GM12878 (cell line): ENCODE measurements at regions not wholly inside any gene's neighbourhood (a gene's known extent, or its start where the extent isn't known, plus 50 kb on each side); places are given as distances from the start of the nearest gene placed in this dataset.

ENCODE experiments used
- ATAC-seq: fragments of 200-7000 bp; cut with Tn5 transposase; 3 replicates; pipeline ENCODE4 v1.9.1; 2020; ENCODE audit warnings: mild to moderate bottlenecking, moderate library complexity
- BruUV-seq: library from RNA; stranded (reverse); fragments of 400-500 nt; replicated peaks from 2 replicates; lab custom pipeline; 2021; lab: Mats Ljungman, UMichigan
- CTCF ChIA-PET: fragments of 300-600 bp; sonication (Branson Sonifier 250); formaldehyde crosslinking; extraction: SDS; loops from one replicate; lab custom pipeline; 2021; ENCODE audit warnings: inconsistent platforms; lab: Yijun Ruan, JAX
- POLR2A ChIA-PET: fragments of 350-600 bp; formaldehyde crosslinking; extraction: SDS; loops from one replicate; lab custom pipeline; 2021; ENCODE audit warnings: inconsistent platforms; lab: Charles Lee
- RAD21 ChIA-PET: fragments of 300-600 bp; sonication (Branson Sonifier 250); formaldehyde crosslinking; loops from one replicate; lab custom pipeline; 2023; ENCODE audit warnings: antibody characterized with exemption; ENCODE audit not compliant: unreplicated experiment; lab: Charles Lee
- SMC1A ChIA-PET: fragments of 300-600 bp; sonication (Branson Sonifier 250); formaldehyde crosslinking; loops from one replicate; lab custom pipeline; 2023; ENCODE audit not compliant: unreplicated experiment, uncharacterized antibody; lab: Charles Lee
- DNase-seq: peaks from one replicate; pipeline ENCODE4 v3.0.0-alpha.2; 2011; ENCODE audit warnings: low read depth, low spot score
- FAIRE-seq: peaks from 3 replicates; lab custom pipeline; 2011; peaks lifted over from hg19 to GRCh38; lab: Jason Lieb, UNC
- H2AFZ ChIP-seq: 2 replicates; pipeline ENCODE4 v1.6.0; 2011; ENCODE audit warnings: low read depth, low read length, control low read depth; ENCODE audit not compliant: control insufficient read depth
- H3K27ac ChIP-seq: 2 replicates; pipeline ENCODE4 v1.5.1; 2011; ENCODE audit warnings: control low read depth; ENCODE audit not compliant: control insufficient read depth, insufficient read depth
- H3K27me3 ChIP-seq, 2 experiments: replicated peaks in 1 of 2; 2 replicates each; pipeline versions ENCODE4 v1.6.0 to v1.6.1; 2011; ENCODE audit warnings: low read length in 1 of 2; ENCODE audit not compliant: control insufficient read depth in 2 of 2, insufficient read depth in 2 of 2
- H3K36me3 ChIP-seq, 2 experiments: 2 replicates each; pipeline ENCODE4 v1.5.1; 2011; ENCODE audit warnings: low read length in 1 of 2; ENCODE audit not compliant: control insufficient read depth in 2 of 2, insufficient read depth in 2 of 2
- H3K4me1 ChIP-seq: 2 replicates; pipeline ENCODE4 v1.6.1; 2011; ENCODE audit warnings: mild to moderate bottlenecking, low read length, moderate library complexity, mixed read lengths; ENCODE audit not compliant: control insufficient read depth, insufficient read depth
- H3K4me2 ChIP-seq: 2 replicates; pipeline ENCODE4 v1.6.0; 2011; ENCODE audit warnings: control low read depth; ENCODE audit not compliant: control insufficient read depth, insufficient read depth
- H3K4me3 ChIP-seq: fragments of 200-600 bp; sonication (generic); 2 replicates; pipeline ENCODE4 v1.5.1; 2016
- H3K79me2 ChIP-seq: 2 replicates; pipeline ENCODE4 v1.6.0; 2011; ENCODE audit warnings: low read length; ENCODE audit not compliant: control insufficient read depth, insufficient read depth
- H3K9ac ChIP-seq: 2 replicates; pipeline ENCODE4 v1.8.0; 2011; ENCODE audit warnings: low read length, control low read depth, mixed read lengths; ENCODE audit not compliant: control insufficient read depth, insufficient read depth
- H3K9me3 ChIP-seq: replicated peaks from 3 replicates; pipeline ENCODE4 v1.5.1; 2011; ENCODE audit warnings: mild to moderate bottlenecking, low read length; ENCODE audit not compliant: control insufficient read depth, insufficient read depth
- H4K20me1 ChIP-seq: 2 replicates; pipeline ENCODE4 v1.6.0; 2011; ENCODE audit not compliant: control insufficient read depth, insufficient read depth
- BMI1 ChIP-seq: fragments of 450-650 bp; IDR thresholded peaks from 2 replicates; pipeline ENCODE4 v1.6.1; 2016; ENCODE audit warnings: mild to moderate bottlenecking, moderate library complexity, borderline replicate concordance
- CBX3 ChIP-seq: fragments of 200-600 bp; sonication (generic); IDR thresholded peaks from 2 replicates; pipeline ENCODE4 v1.6.1; 2016; ENCODE audit warnings: low read depth, borderline replicate concordance
- CREB1 ChIP-seq: IDR thresholded peaks from 2 replicates; pipeline ENCODE4 v1.6.1; 2012; ENCODE audit warnings: low read depth, mild to moderate bottlenecking, inconsistent platforms
- GABPA ChIP-seq: IDR thresholded peaks from 2 replicates; pipeline ENCODE4 v1.6.1; 2014; ENCODE audit warnings: antibody characterized with exemption, low read depth, mild to moderate bottlenecking, inconsistent platforms
- GATAD2B ChIP-seq: fragments of 450-650 bp; conservative IDR thresholded peaks from 2 replicates; pipeline ENCODE4 v1.6.1; 2017; ENCODE audit warnings: low read depth, mild to moderate bottlenecking, moderate library complexity
- IKZF2 ChIP-seq, 2 experiments: fragments of 450-650 bp; IDR thresholded peaks; 2 replicates each; pipeline ENCODE4 v1.6.1; 2017; ENCODE audit warnings: mild to moderate bottlenecking in 2 of 2, moderate library complexity in 2 of 2
- NFXL1 ChIP-seq: fragments of 450-650 bp; IDR thresholded peaks from 2 replicates; pipeline ENCODE4 v1.6.1; 2017; ENCODE audit warnings: antibody characterized with exemption, mild to moderate bottlenecking, borderline replicate concordance
- PAX5 ChIP-seq: IDR thresholded peaks from 2 replicates; pipeline ENCODE4 v1.6.1; 2011; ENCODE audit warnings: low read depth, low read length, borderline replicate concordance
- PRDM15 ChIP-seq: fragments of 450-650 bp; formaldehyde crosslinking; IDR thresholded peaks from 2 replicates; pipeline ENCODE4 v1.4.0; 2020; ENCODE audit warnings: mild to moderate bottlenecking, moderate library complexity
- SP1 ChIP-seq: IDR thresholded peaks from one replicate; pipeline ENCODE4 v1.6.1; 2011; ENCODE audit warnings: low read depth, low read length
- STAT3 ChIP-seq: IDR thresholded peaks from 2 replicates; pipeline ENCODE4 v1.6.1; 2011; ENCODE audit warnings: low read depth, low read length, improper control_type of control experiment
- ZZZ3 ChIP-seq: IDR thresholded peaks from 2 replicates; pipeline ENCODE4 v1.6.1; 2011; ENCODE audit warnings: low read depth; ENCODE audit not compliant: control insufficient read depth, insufficient read length
- WGBS: methylation state at CpG from one replicate; pipeline ENCODE4 v1.1.6; 2016; ENCODE audit warnings: low lambda C conversion rate; ENCODE audit not compliant: insufficient replicate concordance, insufficient coverage; ENCODE audit errors: missing lambda C conversion rate; 5-methylcytosine and 5-hydroxymethylcytosine counted together
- in situ Hi-C: fragments of 300-500 bp; cut with MboI; formaldehyde crosslinking; loops from 9 replicates; pipeline ENCODE4 v1.14.3; 2018; ENCODE audit warnings: mixed read lengths
- intact Hi-C: fragments of 100-400 bp; cut with micrococcal nuclease; formaldehyde crosslinking; loops from one replicate; pipeline ENCODE4 v1.14.2; 2022; ENCODE audit not compliant: unreplicated experiment
- TF ChIP-seq, protein P1 (sequence below): IDR thresholded peaks from 2 replicates; pipeline ENCODE4 v1.6.1; 2012; ENCODE audit warnings: low read depth, low read length, improper control_type of control experiment

- CTCF ChIA-PET = no interaction called here
- Histone ChIP-seq H3K4me2 (no peak overlapping the region), H3K27ac (no peak overlapping the region), H3K9me3 (no peaks in the 10 kb centered on the region), H3K4me1 (no peaks in the 10 kb centered on the region), H3K27me3 (no peaks in the 10 kb centered on the region), H4K20me1 (no peaks in the 10 kb centered on the region), H3K36me3 (no peaks in the 10 kb centered on the region), H3K79me2 (no peaks in the 10 kb centered on the region), H3K9ac (no peak overlapping the region), H3K4me3 (no peak overlapping the region), H2AFZ (no peak overlapping the region)
- POLR2A ChIA-PET = no interaction called here
- DNase-seq (no peak), ATAC-seq (no peak), FAIRE-seq (no peak)
- no peak for TF ChIP-seq GABPA
- TF ChIP-seq STAT3 = no peak
- TF ChIP-seq ZZZ3 = no peak
- TF ChIP-seq PRDM15 (CRISPR knock-in tag) = no peak
- no peak for TF ChIP-seq BMI1
- no peak for TF ChIP-seq CBX3
- no peak for TF ChIP-seq NFXL1
- TF ChIP-seq CREB1 = no peak
- no peak for TF ChIP-seq SP1
- no peak for TF ChIP-seq IKZF2 (IDR thresholded peaks at IDR 0.05)
- TF ChIP-seq GATAD2B = no peak
- no peak for TF ChIP-seq PAX5
- TF ChIP-seq, protein P1, sequence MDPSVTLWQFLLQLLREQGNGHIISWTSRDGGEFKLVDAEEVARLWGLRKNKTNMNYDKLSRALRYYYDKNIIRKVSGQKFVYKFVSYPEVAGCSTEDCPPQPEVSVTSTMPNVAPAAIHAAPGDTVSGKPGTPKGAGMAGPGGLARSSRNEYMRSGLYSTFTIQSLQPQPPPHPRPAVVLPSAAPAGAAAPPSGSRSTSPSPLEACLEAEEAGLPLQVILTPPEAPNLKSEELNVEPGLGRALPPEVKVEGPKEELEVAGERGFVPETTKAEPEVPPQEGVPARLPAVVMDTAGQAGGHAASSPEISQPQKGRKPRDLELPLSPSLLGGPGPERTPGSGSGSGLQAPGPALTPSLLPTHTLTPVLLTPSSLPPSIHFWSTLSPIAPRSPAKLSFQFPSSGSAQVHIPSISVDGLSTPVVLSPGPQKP = no peak
- RAD21 ChIA-PET = no interaction called here
- intact Hi-C loops (no loop called here), in situ Hi-C loops (no loop called here)
- SMC1A ChIA-PET = no interaction called here
- no TSS peak for BruUV-seq
- WGBS = 56% methylated on average over 4 of the region's 4 CpGs
Measured at GRCh38 chr4:91830681-91831395, 472.9 kb upstream of the GRID2 start.
